Activated T-helper 2 cell treated with anti-CD3 and anti-CD28 coated beads, Interferon-gamma antibody, Interleukin-2, Interleukin-4, amounts not matched to agents 10 μg/mL and 5 μg/mL and 100 μg/mL, durations not matched to agents 14 hours and 24 hours and 36 hours (primary cell): ENCODE measurements at regions not wholly inside any gene's neighbourhood (a gene's known extent, or its start where the extent isn't known, plus 50 kb on each side); places are given as distances from the start of the nearest gene placed in this dataset.

ENCODE experiments used
- DNase-seq: peaks from one replicate; pipeline ENCODE4 v3.0.0; 2021; ENCODE audit warnings: low spot score
- H3K27ac Mint-ChIP-seq: one replicate; pipeline ENCODE4 v1.8.0; 2021; ENCODE audit warnings: mixed read lengths
- H3K27me3 Mint-ChIP-seq: one replicate; pipeline ENCODE4 v1.8.0; 2021; ENCODE audit warnings: low read depth, mixed read lengths
- H3K36me3 Mint-ChIP-seq: one replicate; pipeline ENCODE4 v1.8.0; 2021; ENCODE audit warnings: low read depth, mixed read lengths
- H3K4me1 Mint-ChIP-seq: one replicate; pipeline ENCODE4 v1.8.0; 2021; ENCODE audit warnings: low read depth, mixed read lengths
- H3K4me3 Mint-ChIP-seq: one replicate; pipeline ENCODE4 v1.8.0; 2021; ENCODE audit warnings: low read depth, mild to moderate bottlenecking, moderate library complexity, mixed read lengths
- H3K9me3 Mint-ChIP-seq: one replicate; pipeline ENCODE4 v1.8.0; 2021; ENCODE audit warnings: mixed read lengths
- intact Hi-C: fragments of 100-400 bp; cut with micrococcal nuclease; formaldehyde crosslinking; loops from one replicate; pipeline ENCODE4 v1.15.1; 2023

GRCh38 chr16:85474621-85475217 lies 138.4 kb upstream of the GSE1 start:
- Mint-ChIP-seq H3K27me3 (no peaks in the 10 kb centered on the region), H3K9me3 (no peaks in the 10 kb centered on the region), H3K4me1 (no peaks in the 10 kb centered on the region), H3K4me3 (no peak overlapping the region), H3K27ac (no peak overlapping the region), H3K36me3 (no peaks in the 10 kb centered on the region)
- DNase-seq, result no peak
- intact Hi-C loops, result no loop called here

GRCh38 chr16:85475233-85475632 lies 137.9 kb upstream of the GSE1 start:
- Mint-ChIP-seq H3K27me3 (no peaks in the 10 kb centered on the region), H3K4me3 (no peak overlapping the region), H3K27ac (no peak overlapping the region), H3K9me3 (no peaks in the 10 kb centered on the region), H3K36me3 (no peaks in the 10 kb centered on the region), H3K4me1 (no peaks in the 10 kb centered on the region)
- intact Hi-C loops, result no loop called here
- no peak for DNase-seq

- Mint-ChIP-seq H3K27ac (no peak overlapping the region), H3K4me3 (no peak overlapping the region), H3K4me1 (no peaks in the 10 kb centered on the region), H3K36me3 (no peaks in the 10 kb centered on the region), H3K9me3 (no peaks in the 10 kb centered on the region), H3K27me3 (no peaks in the 10 kb centered on the region)
- DNase-seq, result no peak
- intact Hi-C loops, result no loop called here
Observed at GRCh38 chr16:85475691-85476300, 137.3 kb upstream of the GSE1 start.

- H3K36me3 Mint-ChIP-seq, result no peaks in the 10 kb centered on the region
- no peak overlapping the region for H3K27ac Mint-ChIP-seq
- no peaks in the 10 kb centered on the region for H3K9me3 Mint-ChIP-seq
- no peak for DNase-seq
- H3K4me1 Mint-ChIP-seq, result no peaks in the 10 kb centered on the region
- intact Hi-C loops, result no loop called here
- no peak overlapping the region for H3K4me3 Mint-ChIP-seq
- H3K27me3 Mint-ChIP-seq, result no peaks in the 10 kb centered on the region
Observed at GRCh38 chr16:85476389-85476788, 136.7 kb upstream of the GSE1 start.

- no peak for DNase-seq
- no peak overlapping the region for H3K4me3 Mint-ChIP-seq
- no peaks in the 10 kb centered on the region for H3K4me1 Mint-ChIP-seq
- H3K36me3 Mint-ChIP-seq, result no peaks in the 10 kb centered on the region
- no peak overlapping the region for H3K27ac Mint-ChIP-seq
- H3K9me3 Mint-ChIP-seq, result no peaks in the 10 kb centered on the region
- intact Hi-C loops, result no loop called here
- no peaks in the 10 kb centered on the region for H3K27me3 Mint-ChIP-seq
Observed at GRCh38 chr16:85477801-85478363, 135.2 kb upstream of the GSE1 start.

- H3K4me3 Mint-ChIP-seq, result no peak overlapping the region
- H3K27me3 Mint-ChIP-seq, result no peaks in the 10 kb centered on the region
- intact Hi-C loops, result no loop called here
Observed at GRCh38 chr16:85479972-85480726, 133.0 kb upstream of the GSE1 start.

GRCh38 chr16:85480727-85481101 lies 132.4 kb upstream of the GSE1 start:
- Mint-ChIP-seq H3K4me1 (no peaks in the 10 kb centered on the region), H3K36me3 (no peaks in the 10 kb centered on the region), H3K4me3 (no peak overlapping the region), H3K9me3 (no peaks in the 10 kb centered on the region), H3K27ac (no peak overlapping the region), H3K27me3 (no peaks in the 10 kb centered on the region)
- DNase-seq, result no peak
- intact Hi-C loops, result no loop called here

More at GRCh38 chr16:85479972-85480726, 133.0 kb upstream of the GSE1 start:
- no peak for DNase-seq
- Mint-ChIP-seq H3K36me3 (no peaks in the 10 kb centered on the region), H3K9me3 (no peaks in the 10 kb centered on the region), H3K4me1 (no peaks in the 10 kb centered on the region), H3K27ac (no peak overlapping the region)

GRCh38 chr16:85481206-85481605 lies 131.9 kb upstream of the GSE1 start:
- no peak overlapping the region for H3K27ac Mint-ChIP-seq
- no peaks in the 10 kb centered on the region for H3K4me1 Mint-ChIP-seq
- H3K27me3 Mint-ChIP-seq, result no peaks in the 10 kb centered on the region
- H3K4me3 Mint-ChIP-seq, result no peak overlapping the region
- no peak for DNase-seq
- no peaks in the 10 kb centered on the region for H3K36me3 Mint-ChIP-seq
- intact Hi-C loops, result no loop called here
- no peaks in the 10 kb centered on the region for H3K9me3 Mint-ChIP-seq

GRCh38 chr16:85481738-85482137 lies 131.4 kb upstream of the GSE1 start:
- intact Hi-C loops, result no loop called here
- Mint-ChIP-seq H3K4me1 (no peaks in the 10 kb centered on the region), H3K27me3 (no peaks in the 10 kb centered on the region), H3K9me3 (no peaks in the 10 kb centered on the region), H3K4me3 (no peak overlapping the region), H3K27ac (no peak overlapping the region), H3K36me3 (no peaks in the 10 kb centered on the region)
- no peak for DNase-seq

- Mint-ChIP-seq H3K27me3 (peaks cover under 1% of the 10 kb centered on the region), H3K9me3 (no peaks in the 10 kb centered on the region), H3K27ac (no peak overlapping the region), H3K36me3 (no peaks in the 10 kb centered on the region), H3K4me3 (no peak overlapping the region), H3K4me1 (no peaks in the 10 kb centered on the region)
- intact Hi-C loops, result no loop called here
- no peak for DNase-seq
Observed at GRCh38 chr16:85483424-85483823, 129.7 kb upstream of the GSE1 start.

GRCh38 chr16:85484347-85485300 lies 128.5 kb upstream of the GSE1 start:
- no peak overlapping the region for H3K4me3 Mint-ChIP-seq
- no peaks in the 10 kb centered on the region for H3K9me3 Mint-ChIP-seq
- intact Hi-C loops, result no loop called here
- no peaks in the 10 kb centered on the region for H3K4me1 Mint-ChIP-seq
- DNase-seq, result no peak
- no peak overlapping the region for H3K27ac Mint-ChIP-seq
- H3K36me3 Mint-ChIP-seq, result no peaks in the 10 kb centered on the region
- H3K27me3 Mint-ChIP-seq, result peaks cover 1% of the 10 kb centered on the region

GRCh38 chr16:85485379-85485778 lies 127.7 kb upstream of the GSE1 start:
- Mint-ChIP-seq H3K4me1 (no peaks in the 10 kb centered on the region), H3K27ac (no peak overlapping the region), H3K9me3 (no peaks in the 10 kb centered on the region), H3K4me3 (no peak overlapping the region), H3K36me3 (no peaks in the 10 kb centered on the region), H3K27me3 (peaks cover 1% of the 10 kb centered on the region)
- no peak for DNase-seq
- intact Hi-C loops, result no loop called here
